Myocyte (in vitro differentiated cells): ENCODE measurements at regions not wholly inside any gene's neighbourhood (a gene's known extent, or its start where the extent isn't known, plus 50 kb on each side); places are given as distances from the start of the nearest gene placed in this dataset.
"Not testable (repeated sequence)": the region's sequence is repeated elsewhere in the genome, so short reads cannot be mapped to it uniquely, and the experiment has no call there.

Experiments used
- DNase-seq: peaks from one replicate; pipeline ENCODE4 v3.0.0-alpha.2; 2012; ENCODE audit warnings: low read depth

GRCh38 chr20:55173601-55174000, 698.2 kb downstream of the DOK5 start:
- no peak for DNase-seq

- no peak for DNase-seq
Measured at GRCh38 chr20:55172310-55173002, 697.1 kb downstream of the DOK5 start.

GRCh38 chr20:55166063-55166462, 690.7 kb downstream of the DOK5 start:
- no peak for DNase-seq

- no peak for DNase-seq
Measured at GRCh38 chr20:55160996-55161395, 685.6 kb downstream of the DOK5 start.

- DNase-seq: no peak
Measured at GRCh38 chr20:55160037-55160436, 684.6 kb downstream of the DOK5 start.

GRCh38 chr20:55159230-55159629, 683.8 kb downstream of the DOK5 start:
- no peak for DNase-seq

GRCh38 chr20:55158446-55158845, 683.1 kb downstream of the DOK5 start:
- no peak for DNase-seq

GRCh38 chr20:55155360-55155759, 680.0 kb downstream of the DOK5 start:
- no peak for DNase-seq

- DNase-seq: no peak
Measured at GRCh38 chr20:55153001-55153645, 677.7 kb downstream of the DOK5 start.

GRCh38 chr20:55151171-55151570, 675.8 kb downstream of the DOK5 start:
- no peak for DNase-seq

- DNase-seq: no peak
Measured at GRCh38 chr20:55143601-55144000, 668.2 kb downstream of the DOK5 start.

GRCh38 chr20:55142932-55143331, 667.5 kb downstream of the DOK5 start:
- no peak for DNase-seq

- DNase-seq: peak; percentile 59
Measured at GRCh38 chr20:55140631-55141030, 665.2 kb downstream of the DOK5 start.

GRCh38 chr20:55139173-55139765, 663.9 kb downstream of the DOK5 start:
- no peak for DNase-seq

- DNase-seq: no peak
Measured at GRCh38 chr20:55135923-55136322, 660.5 kb downstream of the DOK5 start.

- DNase-seq: no peak
Measured at GRCh38 chr20:55132523-55132922, 657.1 kb downstream of the DOK5 start.

GRCh38 chr20:55117577-55117976, 642.2 kb downstream of the DOK5 start:
- DNase-seq: not testable (repeated sequence)

GRCh38 chr20:55116598-55116997, 641.2 kb downstream of the DOK5 start:
- no peak for DNase-seq

- DNase-seq: no peak
Measured at GRCh38 chr20:55103188-55103587, 627.8 kb downstream of the DOK5 start.

GRCh38 chr20:55099251-55099650, 623.9 kb downstream of the DOK5 start:
- no peak for DNase-seq

GRCh38 chr20:55097621-55098020, 622.2 kb downstream of the DOK5 start:
- DNase-seq: no peak

- DNase-seq: no peak
Measured at GRCh38 chr20:55095745-55096400, 620.5 kb downstream of the DOK5 start.
